ENCODE measurements at regions not wholly inside any gene's neighbourhood (a gene's known extent, or its start where the extent isn't known, plus 50 kb on each side); places are given as distances from the start of the nearest gene placed in this dataset.
A peak's percentile ranks its signal among the peaks of the same experiment; 100 is the strongest.

DNA sequence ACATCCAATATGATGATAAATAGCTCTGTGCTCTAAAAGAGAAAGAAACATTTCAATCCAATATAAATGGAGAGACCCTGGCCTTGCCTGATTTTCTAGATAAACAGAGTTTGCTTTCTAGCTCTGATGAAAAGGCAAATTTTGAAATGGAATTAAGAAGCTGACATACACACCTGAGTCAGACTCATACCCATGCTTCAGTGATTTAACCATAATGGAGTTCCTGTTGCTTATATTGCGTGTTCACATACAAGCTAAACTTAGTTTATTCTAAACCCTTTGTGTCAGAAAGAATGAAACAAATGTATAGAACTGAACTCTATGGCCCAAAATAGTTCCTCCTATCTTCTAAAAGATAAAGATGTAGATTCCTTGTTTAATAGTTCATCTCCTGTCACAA lies 760.8 kb upstream of the ARPP21 start:
- Histone ChIP-seq H3K27me3 (replicated peaks) (no peaks in the 10 kb centered on the region), H3K36me3 (replicated peaks) (no peaks in the 10 kb centered on the region), H3K4me3 (ENCODE audit: low read depth, low read length) (no peak overlapping the region), H3K27ac (no peak overlapping the region)
- in situ Hi-C loops (cut with HindIII; ENCODE audit: low pct_ligation_motif_present, low sequenced_read_pairs) = no loop called here
- DNase-seq = no peak
- TF ChIP-seq, protein P1, sequence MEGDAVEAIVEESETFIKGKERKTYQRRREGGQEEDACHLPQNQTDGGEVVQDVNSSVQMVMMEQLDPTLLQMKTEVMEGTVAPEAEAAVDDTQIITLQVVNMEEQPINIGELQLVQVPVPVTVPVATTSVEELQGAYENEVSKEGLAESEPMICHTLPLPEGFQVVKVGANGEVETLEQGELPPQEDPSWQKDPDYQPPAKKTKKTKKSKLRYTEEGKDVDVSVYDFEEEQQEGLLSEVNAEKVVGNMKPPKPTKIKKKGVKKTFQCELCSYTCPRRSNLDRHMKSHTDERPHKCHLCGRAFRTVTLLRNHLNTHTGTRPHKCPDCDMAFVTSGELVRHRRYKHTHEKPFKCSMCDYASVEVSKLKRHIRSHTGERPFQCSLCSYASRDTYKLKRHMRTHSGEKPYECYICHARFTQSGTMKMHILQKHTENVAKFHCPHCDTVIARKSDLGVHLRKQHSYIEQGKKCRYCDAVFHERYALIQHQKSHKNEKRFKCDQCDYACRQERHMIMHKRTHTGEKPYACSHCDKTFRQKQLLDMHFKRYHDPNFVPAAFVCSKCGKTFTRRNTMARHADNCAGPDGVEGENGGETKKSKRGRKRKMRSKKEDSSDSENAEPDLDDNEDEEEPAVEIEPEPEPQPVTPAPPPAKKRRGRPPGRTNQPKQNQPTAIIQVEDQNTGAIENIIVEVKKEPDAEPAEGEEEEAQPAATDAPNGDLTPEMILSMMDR (IDR thresholded peaks at IDR 0.05; ENCODE audit: low read depth, low read length, missing control alignments) = no peak

DNA sequence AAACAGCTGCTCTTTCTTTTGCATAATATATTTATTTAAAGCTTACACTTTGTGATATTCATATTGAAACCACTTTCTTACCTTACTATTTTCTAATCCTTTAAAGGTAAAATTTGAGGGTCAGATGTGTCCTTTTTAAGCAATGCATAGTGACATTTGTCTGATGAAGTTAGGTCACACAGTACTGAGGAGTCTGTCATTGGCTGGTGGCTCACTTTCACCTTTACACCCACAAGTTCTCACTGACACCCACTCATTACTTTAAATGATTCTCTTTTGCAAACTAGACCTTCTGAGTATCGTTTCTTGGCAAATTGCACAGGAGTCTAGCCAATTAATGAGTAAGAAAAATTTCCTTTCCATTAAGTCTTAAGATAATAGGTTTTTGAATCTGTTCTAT lies 758.3 kb upstream of the ARPP21 start:
- Histone ChIP-seq H3K4me3 (ENCODE audit: low read depth, low read length) (no peak overlapping the region), H3K36me3 (replicated peaks) (no peaks in the 10 kb centered on the region), H3K27me3 (replicated peaks) (no peaks in the 10 kb centered on the region), H3K27ac (no peak overlapping the region)
- no peak for DNase-seq
- in situ Hi-C loops (cut with HindIII; ENCODE audit: low pct_ligation_motif_present, low sequenced_read_pairs) = no loop called here
- TF ChIP-seq, protein P1 (IDR thresholded peaks at IDR 0.05; ENCODE audit: low read depth, low read length, missing control alignments) = no peak

DNA sequence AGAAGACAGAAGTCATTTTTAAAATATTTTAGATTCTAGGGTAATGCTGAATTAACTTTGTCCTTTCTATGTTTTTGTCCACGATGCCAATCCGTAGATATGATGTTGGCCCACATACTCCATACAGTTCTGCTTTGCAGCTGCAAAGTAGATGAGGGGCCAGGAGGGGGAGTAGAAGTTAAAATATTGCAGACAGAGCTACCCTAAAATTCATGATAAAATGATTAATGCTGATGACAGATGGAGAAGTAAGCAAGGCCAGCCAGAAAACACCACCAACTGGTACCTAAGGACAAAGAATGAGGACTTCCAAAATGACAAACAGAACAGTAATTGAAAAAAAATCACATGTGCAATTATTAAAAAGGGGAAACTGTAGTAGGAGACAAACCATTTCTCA lies 756.6 kb upstream of the ARPP21 start:
- in situ Hi-C loops (cut with HindIII; ENCODE audit: low pct_ligation_motif_present, low sequenced_read_pairs) = no loop called here
- H3K27ac ChIP-seq = no peak overlapping the region
- DNase-seq = peak; percentile 18
- H3K27me3 ChIP-seq (replicated peaks) = no peaks in the 10 kb centered on the region
- no peaks in the 10 kb centered on the region for H3K36me3 ChIP-seq (replicated peaks)
- no peak overlapping the region for H3K4me3 ChIP-seq (ENCODE audit: low read depth, low read length)
- TF ChIP-seq, protein P1 (IDR thresholded peaks at IDR 0.05; ENCODE audit: low read depth, low read length, missing control alignments) = peak; percentile 77

DNA sequence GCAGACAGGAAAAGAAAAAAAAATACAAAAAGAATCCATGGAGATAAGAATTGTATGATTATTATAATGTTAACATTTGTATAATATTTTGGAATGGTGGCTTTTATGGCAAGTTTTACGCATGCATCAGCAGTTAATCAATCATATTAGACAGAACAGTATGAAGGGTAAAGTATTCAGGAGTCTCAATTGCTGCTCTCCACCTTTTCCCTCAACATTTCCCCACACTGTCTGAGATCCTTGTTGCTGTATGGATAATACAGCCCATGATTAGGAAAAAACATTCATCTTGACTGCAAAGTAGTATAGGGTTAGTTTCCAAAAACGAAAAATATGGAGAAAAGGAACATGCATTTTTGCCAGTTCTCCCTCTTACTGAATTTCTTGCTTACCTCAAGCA lies 755.3 kb upstream of the ARPP21 start:
- H3K27ac ChIP-seq = no peak overlapping the region
- H3K36me3 ChIP-seq (replicated peaks) = no peaks in the 10 kb centered on the region
- in situ Hi-C loops (cut with HindIII; ENCODE audit: low pct_ligation_motif_present, low sequenced_read_pairs) = no loop called here
- no peak for DNase-seq
- H3K4me3 ChIP-seq (ENCODE audit: low read depth, low read length) = no peak overlapping the region
- H3K27me3 ChIP-seq (replicated peaks) = no peaks in the 10 kb centered on the region
- TF ChIP-seq, protein P1 (IDR thresholded peaks at IDR 0.05; ENCODE audit: low read depth, low read length, missing control alignments) = no peak

DNA sequence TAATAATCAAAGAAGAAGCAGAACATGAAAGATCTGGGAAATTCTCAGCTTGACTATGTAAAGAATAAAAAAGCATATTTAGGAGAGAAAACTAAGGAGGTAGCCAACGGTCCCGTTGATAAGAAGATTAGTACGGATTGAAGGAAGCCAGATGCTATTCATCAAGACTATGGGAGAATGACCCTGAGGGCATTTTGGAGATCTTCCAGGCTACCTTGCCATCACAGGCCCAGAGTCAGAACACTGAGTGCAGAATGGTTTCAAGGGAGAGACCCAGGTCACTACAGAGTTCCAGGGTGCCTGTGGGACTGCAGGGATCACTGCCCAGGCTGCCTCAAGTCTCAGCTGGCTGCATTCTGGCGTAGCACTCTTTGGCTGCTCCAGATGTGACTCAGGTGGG lies 752.9 kb upstream of the ARPP21 start:
- Histone ChIP-seq H3K36me3 (replicated peaks) (no peaks in the 10 kb centered on the region), H3K4me3 (ENCODE audit: low read depth, low read length) (no peak overlapping the region), H3K27me3 (replicated peaks) (no peaks in the 10 kb centered on the region), H3K27ac (no peak overlapping the region)
- no peak for DNase-seq
- TF ChIP-seq, protein P1 (IDR thresholded peaks at IDR 0.05; ENCODE audit: low read depth, low read length, missing control alignments) = no peak
- in situ Hi-C loops (cut with HindIII; ENCODE audit: low pct_ligation_motif_present, low sequenced_read_pairs) = no loop called here

DNA sequence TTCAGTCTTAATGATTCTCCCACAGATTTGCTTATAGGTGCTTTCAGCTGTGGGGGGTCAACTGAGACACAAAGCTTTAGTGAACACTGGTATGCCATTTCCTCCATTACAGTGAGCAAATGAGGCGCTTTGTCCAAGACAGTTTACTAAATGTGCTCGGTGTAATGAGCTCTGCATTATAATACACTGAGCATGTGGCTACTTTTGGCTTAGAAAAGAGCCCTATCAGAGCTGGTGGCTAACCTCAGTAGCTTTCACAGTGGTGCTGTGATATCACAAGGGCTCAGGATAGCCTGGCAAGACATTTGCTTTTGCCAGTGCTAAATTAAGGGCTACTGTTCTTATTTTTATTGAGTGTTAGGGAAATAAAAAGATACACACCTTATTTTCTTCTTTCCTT lies 749.7 kb upstream of the ARPP21 start:
- H3K27me3 ChIP-seq (replicated peaks) = no peaks in the 10 kb centered on the region
- H3K4me3 ChIP-seq (ENCODE audit: low read depth, low read length) = no peak overlapping the region
- in situ Hi-C loops (cut with HindIII; ENCODE audit: low pct_ligation_motif_present, low sequenced_read_pairs) = no loop called here
- no peak overlapping the region for H3K27ac ChIP-seq
- H3K36me3 ChIP-seq (replicated peaks) = no peaks in the 10 kb centered on the region
- TF ChIP-seq, protein P1 (IDR thresholded peaks at IDR 0.05; ENCODE audit: low read depth, low read length, missing control alignments) = no peak
- DNase-seq = no peak

Data from brain microvascular endothelial cell (primary cell).